GM13976 (cell line): ENCODE measurements at regions not wholly inside any gene's neighbourhood (a gene's known extent, or its start where the extent isn't known, plus 50 kb on each side); places are given as distances from the start of the nearest gene placed in this dataset.
"Not testable (repeated sequence)": the region's sequence is repeated elsewhere in the genome, so short reads cannot be mapped to it uniquely, and the experiment has no call there.

Experiments
- DNase-seq: peaks from one replicate; pipeline ENCODE4 v3.0.0; 2012; ENCODE audit warnings: low spot score
- CTCF ChIP-seq: IDR thresholded peaks from 2 replicates; pipeline ENCODE4 v1.5.1; 2012; ENCODE audit warnings: borderline replicate concordance, mild to moderate bottlenecking; ENCODE audit not compliant: insufficient read depth; ENCODE audit errors: extremely low read depth, missing control alignments, control extremely low read depth
- in situ Hi-C: fragments of 300-500 bp; cut with MboI; formaldehyde crosslinking; loops from one replicate; pipeline ENCODE4 v1.12.0; 2022; ENCODE audit warnings: low sequenced_read_pairs, mixed read lengths, inconsistent platforms; ENCODE audit not compliant: unreplicated experiment

- in situ Hi-C loops: loop anchor here (25.0 kb wide), 1 partner anchor 563 kb away; no protein-coding TSS in a partner anchor
- TF ChIP-seq CTCF: no peak
- no peak for DNase-seq
Measured at GRCh38 chr22:22374579-22374978, 130.0 kb downstream of the VPREB1 start.

GRCh38 chr22:22375576-22376351 lies 131.2 kb downstream of the VPREB1 start:
- TF ChIP-seq CTCF: no peak
- in situ Hi-C loops: no loop called here
- no peak for DNase-seq

- DNase-seq: no peak
- TF ChIP-seq CTCF: no peak
- in situ Hi-C loops: no loop called here
Measured at GRCh38 chr22:22376352-22376706, 131.7 kb downstream of the VPREB1 start.

- DNase-seq, in situ Hi-C loops: not testable (repeated sequence)
Measured at GRCh38 chr22:22376884-22377283, 131.7 kb downstream of the ZNF280B start.

- in situ Hi-C loops: no loop called here
- no peak for DNase-seq
- no peak for TF ChIP-seq CTCF
Measured at GRCh38 chr22:22377335-22377734, 131.2 kb downstream of the ZNF280B start.

GRCh38 chr22:22378446-22379415 lies 129.8 kb downstream of the ZNF280B start:
- no peak for DNase-seq
- TF ChIP-seq CTCF: no peak
- in situ Hi-C loops: no loop called here
